GM12874 (cell line): ENCODE measurements at regions not wholly inside any gene's neighbourhood (a gene's known extent, or its start where the extent isn't known, plus 50 kb on each side); places are given as distances from the start of the nearest gene placed in this dataset.

Experiments
- TF ChIP-seq, protein P1 (sequence below): IDR thresholded peaks from 2 replicates; pipeline ENCODE4 v1.5.1; 2011; ENCODE audit warnings: low read depth, mild to moderate bottlenecking, control low read depth, low read length, moderate library complexity; ENCODE audit not compliant: insufficient read depth

- TF ChIP-seq, protein P1, sequence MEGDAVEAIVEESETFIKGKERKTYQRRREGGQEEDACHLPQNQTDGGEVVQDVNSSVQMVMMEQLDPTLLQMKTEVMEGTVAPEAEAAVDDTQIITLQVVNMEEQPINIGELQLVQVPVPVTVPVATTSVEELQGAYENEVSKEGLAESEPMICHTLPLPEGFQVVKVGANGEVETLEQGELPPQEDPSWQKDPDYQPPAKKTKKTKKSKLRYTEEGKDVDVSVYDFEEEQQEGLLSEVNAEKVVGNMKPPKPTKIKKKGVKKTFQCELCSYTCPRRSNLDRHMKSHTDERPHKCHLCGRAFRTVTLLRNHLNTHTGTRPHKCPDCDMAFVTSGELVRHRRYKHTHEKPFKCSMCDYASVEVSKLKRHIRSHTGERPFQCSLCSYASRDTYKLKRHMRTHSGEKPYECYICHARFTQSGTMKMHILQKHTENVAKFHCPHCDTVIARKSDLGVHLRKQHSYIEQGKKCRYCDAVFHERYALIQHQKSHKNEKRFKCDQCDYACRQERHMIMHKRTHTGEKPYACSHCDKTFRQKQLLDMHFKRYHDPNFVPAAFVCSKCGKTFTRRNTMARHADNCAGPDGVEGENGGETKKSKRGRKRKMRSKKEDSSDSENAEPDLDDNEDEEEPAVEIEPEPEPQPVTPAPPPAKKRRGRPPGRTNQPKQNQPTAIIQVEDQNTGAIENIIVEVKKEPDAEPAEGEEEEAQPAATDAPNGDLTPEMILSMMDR = no peak
Observed at GRCh38 chr1:93807311-93807930, 71.6 kb downstream of the DNTTIP2 start.

DNA sequence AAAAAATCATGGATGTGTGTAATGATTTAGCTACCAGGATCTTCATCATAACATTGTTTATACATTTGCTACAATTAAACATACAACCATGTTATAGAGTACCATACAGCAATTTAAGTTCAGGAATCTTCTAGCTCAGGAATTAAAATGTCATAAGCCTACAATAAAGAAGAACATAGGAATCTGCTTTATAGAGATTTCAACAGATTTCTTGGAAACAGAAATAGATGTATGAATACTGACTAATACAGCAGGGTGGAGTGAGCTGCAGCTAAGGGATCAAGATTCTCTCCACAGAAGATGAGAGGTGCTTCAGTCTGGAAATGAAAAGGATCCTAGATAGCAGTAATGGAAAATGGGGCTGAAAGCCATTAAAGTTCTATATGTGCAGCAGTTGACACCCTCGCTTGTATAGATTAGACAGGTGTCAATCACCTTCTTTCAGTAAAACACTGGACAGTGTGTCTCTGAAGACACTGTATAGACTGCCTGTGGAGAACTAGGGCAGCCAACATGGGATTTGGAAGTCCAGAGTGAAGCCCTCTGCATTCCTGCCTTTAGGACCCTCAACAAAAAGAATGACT, 73.9 kb downstream of the DNTTIP2 start:
- TF ChIP-seq, protein P1 = no peak

GRCh38 chr1:93804412-93804811, 74.6 kb downstream of the DNTTIP2 start:
- TF ChIP-seq, protein P1 = no peak

- TF ChIP-seq, protein P1 = no peak
Observed at GRCh38 chr1:93801471-93801870, 77.5 kb downstream of the DNTTIP2 start.

- TF ChIP-seq, protein P1 = no peak
Observed at GRCh38 chr1:93800856-93801255, 78.2 kb downstream of the DNTTIP2 start.

- TF ChIP-seq, protein P1 = no peak
Observed at GRCh38 chr1:93798291-93798690, 80.7 kb downstream of the DNTTIP2 start.

DNA sequence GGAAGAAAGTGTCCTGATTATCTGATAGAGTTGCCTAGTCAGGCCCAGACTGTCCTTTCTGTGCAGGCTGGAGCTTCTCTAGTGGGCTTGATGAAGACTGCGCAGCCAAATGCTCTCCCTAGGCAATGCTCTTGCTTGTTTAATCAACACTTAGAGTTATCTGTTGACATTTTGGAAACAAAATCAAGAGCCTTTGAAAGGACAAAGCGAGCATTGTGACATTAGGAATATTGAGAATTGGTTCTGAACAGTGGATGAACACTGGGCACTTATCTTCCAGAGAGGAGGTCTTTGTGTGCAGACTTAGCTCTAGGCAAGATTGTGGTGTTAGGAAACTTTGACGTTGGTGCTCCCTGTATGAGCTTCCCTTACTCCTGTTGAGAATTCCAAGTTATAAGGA, 94.5 kb downstream of the DNTTIP2 start:
- TF ChIP-seq, protein P1 = no peak
